SJCRH30 (cell line): ENCODE measurements at regions not wholly inside any gene's neighbourhood (a gene's known extent, or its start where the extent isn't known, plus 50 kb on each side); places are given as distances from the start of the nearest gene placed in this dataset.
"Not testable (repeated sequence)": the region's sequence is repeated elsewhere in the genome, so short reads cannot be mapped to it uniquely, and the experiment has no call there.

Experiments used
- DNase-seq, 2 experiments: peaks; one replicate each; pipeline ENCODE4 v3.0.0-alpha.2; 2015 to 2020
- H3K27ac ChIP-seq: fragments of 250-450 bp; sonication (Bioruptor Pico); 2 replicates; pipeline ENCODE4 v1.5.1; 2020; ENCODE audit warnings: mild to moderate bottlenecking, moderate library complexity
- H3K27me3 ChIP-seq: fragments of 250-450 bp; sonication (Bioruptor Pico); 2 replicates; pipeline ENCODE4 v1.5.1; 2020; ENCODE audit warnings: mild to moderate bottlenecking, moderate library complexity
- H3K36me3 ChIP-seq: fragments of 250-450 bp; sonication (Bioruptor Pico); 2 replicates; pipeline ENCODE4 v1.5.1; 2020; ENCODE audit warnings: mild to moderate bottlenecking, moderate library complexity
- H3K4me1 ChIP-seq: fragments of 250-450 bp; sonication (Bioruptor Pico); 2 replicates; pipeline ENCODE4 v1.5.1; 2020; ENCODE audit warnings: mild to moderate bottlenecking, moderate library complexity
- H3K4me3 ChIP-seq: fragments of 250-450 bp; sonication (Bioruptor Pico); 2 replicates; pipeline ENCODE4 v1.5.1; 2020; ENCODE audit warnings: mild to moderate bottlenecking, moderate library complexity
- H3K9me3 ChIP-seq: fragments of 250-450 bp; sonication (Bioruptor Pico); replicated peaks from 2 replicates; pipeline ENCODE4 v1.5.1; 2020; ENCODE audit warnings: mild to moderate bottlenecking, moderate library complexity

DNA sequence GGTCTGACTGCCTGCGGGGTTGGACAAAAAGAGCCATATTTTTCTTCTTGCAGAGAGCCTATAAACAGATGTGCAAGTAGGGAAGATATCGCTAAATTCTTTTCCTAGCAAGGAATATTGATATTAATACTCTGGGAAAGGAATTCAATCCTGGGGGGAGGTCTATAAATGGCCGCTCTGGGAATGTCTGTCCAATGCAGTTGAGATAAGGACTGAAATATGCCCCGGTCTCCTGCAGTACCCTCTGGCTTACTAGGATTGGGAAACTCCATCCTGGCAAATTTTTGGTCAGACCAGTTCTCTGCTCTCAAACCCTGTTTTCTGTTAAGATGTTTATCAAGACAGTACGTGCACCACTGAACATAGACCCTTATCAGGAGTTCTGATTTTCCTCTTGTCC is 310.6 kb downstream of the KCTD12 start:
- H3K36me3 ChIP-seq, H3K27me3 ChIP-seq, H3K4me1 ChIP-seq, H3K4me3 ChIP-seq, H3K9me3 ChIP-seq, H3K27ac ChIP-seq: not testable (repeated sequence)
- DNase-seq, result peak in 1 of 2 experiments; percentile 4

DNA sequence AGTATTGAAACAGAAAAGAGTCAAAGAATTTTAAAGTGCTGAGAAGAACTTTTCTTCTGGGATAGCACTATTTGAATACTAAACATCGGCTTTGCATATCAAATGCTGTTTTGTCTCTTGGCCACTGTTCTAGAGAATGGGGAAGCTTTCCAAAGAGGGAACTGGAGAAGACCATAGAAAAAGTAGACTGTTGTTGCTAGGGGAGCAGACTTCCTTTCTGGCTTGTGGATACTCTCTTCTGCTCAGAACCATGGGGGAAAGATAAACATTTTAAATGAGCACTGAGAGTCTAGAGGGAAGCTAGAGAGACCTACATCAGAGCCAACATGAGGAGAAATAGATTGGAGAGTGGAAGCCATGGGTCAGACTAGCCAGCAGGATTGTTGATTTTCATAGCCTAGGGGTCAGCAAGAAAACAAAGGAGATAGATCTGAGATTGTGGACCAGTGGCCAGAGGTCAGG is 315.7 kb downstream of the KCTD12 start:
- no peaks in the 10 kb centered on the region for H3K9me3 ChIP-seq
- no peak overlapping the region for H3K27ac ChIP-seq
- no peaks in the 10 kb centered on the region for H3K27me3 ChIP-seq
- H3K4me3 ChIP-seq, result no peak overlapping the region
- no peak for DNase-seq
- no peaks in the 10 kb centered on the region for H3K4me1 ChIP-seq
- no peaks in the 10 kb centered on the region for H3K36me3 ChIP-seq

GRCh38 chr13:76556627-76557026 is 329.6 kb downstream of the KCTD12 start:
- H3K27ac ChIP-seq, result no peak overlapping the region
- H3K36me3 ChIP-seq, result no peaks in the 10 kb centered on the region
- H3K27me3 ChIP-seq, result no peaks in the 10 kb centered on the region
- no peak for DNase-seq
- no peaks in the 10 kb centered on the region for H3K4me1 ChIP-seq
- H3K9me3 ChIP-seq, result no peaks in the 10 kb centered on the region
- H3K4me3 ChIP-seq, result no peak overlapping the region

GRCh38 chr13:76552807-76553206 is 333.4 kb downstream of the KCTD12 start:
- Histone ChIP-seq H3K27me3 (no peaks in the 10 kb centered on the region), H3K4me1 (no peaks in the 10 kb centered on the region), H3K9me3 (no peaks in the 10 kb centered on the region), H3K27ac (no peak overlapping the region), H3K4me3 (no peak overlapping the region), H3K36me3 (no peaks in the 10 kb centered on the region)
- DNase-seq, result no peak

- Histone ChIP-seq H3K4me3 (no peak overlapping the region), H3K27ac (no peak overlapping the region), H3K27me3 (no peaks in the 10 kb centered on the region), H3K9me3 (no peaks in the 10 kb centered on the region), H3K36me3 (no peaks in the 10 kb centered on the region), H3K4me1 (no peaks in the 10 kb centered on the region)
- DNase-seq, result no peak
Measured at GRCh38 chr13:76552041-76552772, 334.0 kb downstream of the KCTD12 start.

DNA sequence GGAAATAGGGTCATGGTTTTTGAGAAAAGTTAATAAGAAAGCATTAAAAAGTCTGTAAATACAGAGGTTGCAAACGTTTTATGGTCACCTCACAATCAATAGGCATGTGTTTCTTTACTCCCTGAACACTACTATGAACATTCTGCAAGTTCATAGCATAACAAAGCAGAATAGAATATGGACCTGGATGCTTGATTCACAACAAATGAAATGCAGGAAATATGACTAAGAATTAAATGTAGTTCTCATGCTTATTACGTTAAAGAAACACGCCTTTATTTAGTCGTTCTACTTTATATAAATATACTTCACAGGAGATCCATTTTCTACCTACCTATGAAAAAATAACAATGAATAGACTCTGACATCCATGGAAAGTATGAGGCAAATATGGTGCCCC is 344.0 kb downstream of the KCTD12 start:
- H3K27ac ChIP-seq, result no peak overlapping the region
- no peaks in the 10 kb centered on the region for H3K9me3 ChIP-seq
- DNase-seq, result no peak
- H3K27me3 ChIP-seq, result no peaks in the 10 kb centered on the region
- H3K4me1 ChIP-seq, result no peaks in the 10 kb centered on the region
- no peaks in the 10 kb centered on the region for H3K36me3 ChIP-seq
- no peak overlapping the region for H3K4me3 ChIP-seq

- Histone ChIP-seq H3K9me3 (no peaks in the 10 kb centered on the region), H3K4me3 (no peak overlapping the region), H3K4me1 (no peaks in the 10 kb centered on the region), H3K36me3 (no peaks in the 10 kb centered on the region), H3K27me3 (no peaks in the 10 kb centered on the region), H3K27ac (no peak overlapping the region)
- DNase-seq, result no peak
Measured at GRCh38 chr13:76538004-76538403, 348.2 kb downstream of the KCTD12 start.

- H3K4me3 ChIP-seq, result no peak overlapping the region
- H3K27me3 ChIP-seq, result no peaks in the 10 kb centered on the region
- no peaks in the 10 kb centered on the region for H3K36me3 ChIP-seq
- no peak overlapping the region for H3K27ac ChIP-seq
- no peaks in the 10 kb centered on the region for H3K4me1 ChIP-seq
- H3K9me3 ChIP-seq, result no peaks in the 10 kb centered on the region
- DNase-seq, result no peak
Measured at GRCh38 chr13:76533251-76533650, 353.0 kb downstream of the KCTD12 start.

DNA sequence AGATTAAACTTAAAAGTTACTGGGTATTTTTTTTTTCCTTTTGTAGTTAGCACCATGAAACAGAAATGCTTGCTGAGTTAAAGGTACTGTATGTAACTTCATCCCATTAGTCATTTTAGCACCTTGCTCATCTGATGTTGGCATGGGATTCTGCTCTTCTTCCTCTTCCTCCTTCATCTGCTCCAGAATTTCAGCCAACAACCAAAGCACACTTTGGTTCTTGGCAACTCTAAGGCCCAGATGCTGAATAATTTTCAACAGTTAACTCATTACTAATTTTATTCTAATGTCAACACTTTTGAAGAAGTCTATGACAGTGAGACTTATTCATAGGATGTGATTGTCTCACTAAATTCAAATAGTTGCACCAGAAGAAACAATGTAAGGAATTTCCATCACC is 359.2 kb downstream of the KCTD12 start:
- H3K27me3 ChIP-seq, result no peaks in the 10 kb centered on the region
- H3K27ac ChIP-seq, result no peak overlapping the region
- H3K4me3 ChIP-seq, result no peak overlapping the region
- DNase-seq, result no peak
- H3K36me3 ChIP-seq, result no peaks in the 10 kb centered on the region
- no peaks in the 10 kb centered on the region for H3K9me3 ChIP-seq
- H3K4me1 ChIP-seq, result peaks cover 5% of the 10 kb centered on the region; the same call in 1 of the 2 replicates

- Histone ChIP-seq H3K36me3 (no peaks in the 10 kb centered on the region), H3K27ac (no peak overlapping the region), H3K4me3 (no peak overlapping the region), H3K27me3 (no peaks in the 10 kb centered on the region), H3K4me1 (peaks cover 6% of the 10 kb centered on the region; the same call in 1 of the 2 replicates), H3K9me3 (no peaks in the 10 kb centered on the region)
- no peak for DNase-seq
Measured at GRCh38 chr13:76523740-76524340, 362.4 kb downstream of the KCTD12 start.

- H3K27me3 ChIP-seq, result no peaks in the 10 kb centered on the region
- no peaks in the 10 kb centered on the region for H3K9me3 ChIP-seq
- peaks cover 6% of the 10 kb centered on the region; the same call in 1 of the 2 replicates for H3K4me1 ChIP-seq
- no peaks in the 10 kb centered on the region for H3K36me3 ChIP-seq
- H3K27ac ChIP-seq, result no peak overlapping the region
- peak; percentile 62 to 66 for DNase-seq
- H3K4me3 ChIP-seq, result no peak overlapping the region
Measured at GRCh38 chr13:76522083-76522755, 364.0 kb downstream of the KCTD12 start.

DNA sequence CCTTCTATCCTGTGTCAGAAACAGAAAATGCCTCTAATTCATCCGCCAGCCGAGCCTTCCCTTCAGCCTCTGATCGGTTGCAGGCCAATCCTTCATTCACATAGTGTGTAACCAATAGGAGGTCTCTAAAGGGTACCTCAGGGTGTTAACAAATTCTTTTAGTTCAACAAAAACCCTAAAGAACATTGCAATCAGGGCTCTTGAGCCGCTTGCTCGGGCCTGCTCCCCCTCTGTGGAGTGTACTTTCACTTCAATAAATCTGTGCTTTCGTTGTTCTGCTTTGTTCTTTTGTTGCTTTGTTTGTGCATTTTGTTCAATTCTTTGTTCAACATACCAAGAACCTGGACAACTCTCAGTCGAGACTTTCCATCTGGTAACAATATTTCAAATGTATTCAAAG is 366.5 kb downstream of the KCTD12 start:
- DNase-seq, result no peak
- H3K4me1 ChIP-seq, result peaks cover 8% of the 10 kb centered on the region; the same call in 1 of the 2 replicates
- H3K27me3 ChIP-seq, result no peaks in the 10 kb centered on the region
- H3K4me3 ChIP-seq, result no peak overlapping the region
- H3K9me3 ChIP-seq, result no peaks in the 10 kb centered on the region
- no peak overlapping the region for H3K27ac ChIP-seq
- no peaks in the 10 kb centered on the region for H3K36me3 ChIP-seq

DNA sequence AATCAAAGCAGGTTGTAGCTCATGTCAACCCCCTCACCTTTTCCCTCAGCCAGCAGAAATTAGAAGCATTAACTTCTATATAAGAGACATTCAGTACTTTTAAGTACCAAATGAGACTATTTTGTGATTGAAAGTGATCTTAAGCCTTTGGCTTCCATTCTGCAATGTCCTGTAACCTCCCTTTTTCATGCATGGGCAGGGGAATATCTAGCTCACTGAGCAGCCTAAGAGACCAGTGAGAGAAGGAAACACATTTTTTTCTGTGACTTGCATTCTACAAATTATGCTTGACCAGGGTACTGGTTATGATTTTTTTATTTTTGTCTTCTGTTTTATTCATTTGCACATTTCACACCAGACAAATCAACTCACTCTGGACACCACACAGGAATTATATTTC is 369.6 kb downstream of the KCTD12 start:
- no peaks in the 10 kb centered on the region for H3K27me3 ChIP-seq
- H3K27ac ChIP-seq, result no peak overlapping the region
- H3K4me1 ChIP-seq, result peaks cover 13% of the 10 kb centered on the region
- H3K36me3 ChIP-seq, result no peaks in the 10 kb centered on the region
- no peak for DNase-seq
- H3K9me3 ChIP-seq, result no peaks in the 10 kb centered on the region
- no peak overlapping the region for H3K4me3 ChIP-seq

DNA sequence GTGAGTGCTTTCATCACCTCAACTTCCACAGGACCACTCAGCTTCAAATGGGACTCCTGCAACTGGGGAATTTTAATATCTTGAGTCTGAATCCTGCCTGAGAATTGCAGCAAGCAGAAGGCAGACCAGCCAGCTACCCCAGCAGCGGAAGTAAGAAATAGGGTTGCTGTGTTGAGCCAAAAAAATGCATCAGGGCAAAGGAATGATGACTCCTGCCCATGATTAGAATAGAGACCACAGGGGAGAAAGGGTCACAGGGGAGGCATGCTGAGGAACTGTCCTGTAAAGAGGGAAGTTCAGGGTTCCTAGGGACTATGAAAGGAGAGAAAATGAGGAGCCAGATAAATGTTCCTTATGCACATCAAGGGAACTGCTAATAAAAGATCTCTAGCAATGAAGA is 370.2 kb downstream of the KCTD12 start:
- Histone ChIP-seq H3K4me1 (peaks cover 13% of the 10 kb centered on the region), H3K4me3 (no peak overlapping the region), H3K36me3 (no peaks in the 10 kb centered on the region), H3K9me3 (no peaks in the 10 kb centered on the region), H3K27me3 (no peaks in the 10 kb centered on the region), H3K27ac (no peak overlapping the region)
- peak; percentile 28 to 43 for DNase-seq

DNA sequence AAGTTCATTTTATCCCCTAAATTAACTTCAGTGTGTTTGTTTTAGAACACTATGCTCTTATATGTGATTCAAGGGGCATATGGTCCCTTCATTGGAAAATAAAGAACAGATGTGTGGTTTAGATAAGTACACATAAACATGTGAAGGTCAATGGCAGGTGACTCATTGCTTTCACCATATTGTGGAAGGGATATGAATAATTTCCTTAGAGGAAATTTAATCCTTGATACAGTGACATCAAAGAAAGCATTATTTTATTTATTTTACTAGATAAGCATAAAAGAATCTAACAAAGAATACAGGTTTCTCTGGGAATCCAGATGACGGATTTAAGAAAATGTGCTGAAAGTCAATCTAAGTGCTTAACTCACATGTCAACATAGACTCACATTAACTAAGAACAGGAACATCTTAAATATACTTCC is 373.5 kb downstream of the KCTD12 start:
- Histone ChIP-seq H3K36me3 (no peaks in the 10 kb centered on the region), H3K4me3 (no peak overlapping the region), H3K9me3 (no peaks in the 10 kb centered on the region), H3K27me3 (no peaks in the 10 kb centered on the region), H3K27ac (no peak overlapping the region), H3K4me1 (peaks cover 13% of the 10 kb centered on the region)
- peak; percentile 14 to 74 for DNase-seq
